Activated CD4-positive, alpha-beta T cell treated with anti-CD3 and anti-CD28 coated beads, Interleukin-2, amount 10 ng/mL, durations not matched to agents 7 days and 5 days (primary cell): ENCODE measurements at regions not wholly inside any gene's neighbourhood (a gene's known extent, or its start where the extent isn't known, plus 50 kb on each side); places are given as distances from the start of the nearest gene placed in this dataset.

Experiments
- CTCF ChIA-PET: fragments of 350-600 bp; sonication (Branson Sonifier 250); formaldehyde crosslinking; loops from one replicate; lab custom pipeline; 2021; ENCODE audit warnings: antibody characterized with exemption; lab: Charles Lee
- POLR2A ChIA-PET: fragments of 350-600 bp; sonication (Branson Sonifier 250); formaldehyde crosslinking; loops from one replicate; lab custom pipeline; 2021; ENCODE audit warnings: antibody characterized with exemption; lab: Charles Lee
- DNase-seq: peaks from one replicate; pipeline ENCODE4 v3.0.0-alpha.2; 2020
- H3K27ac Mint-ChIP-seq: one replicate; pipeline ENCODE4 v1.8.0; 2021; ENCODE audit warnings: mild to moderate bottlenecking, moderate library complexity, mixed read lengths
- H3K27me3 Mint-ChIP-seq: one replicate; pipeline ENCODE4 v1.8.0; 2021; ENCODE audit warnings: mixed read lengths
- H3K36me3 Mint-ChIP-seq: one replicate; pipeline ENCODE4 v1.8.0; 2021; ENCODE audit warnings: low read depth, mixed read lengths
- H3K4me1 Mint-ChIP-seq: one replicate; pipeline ENCODE4 v1.8.0; 2021; ENCODE audit warnings: mixed read lengths
- H3K4me3 Mint-ChIP-seq: one replicate; pipeline ENCODE4 v1.8.0; 2021; ENCODE audit warnings: mild to moderate bottlenecking, moderate library complexity, mixed read lengths
- H3K9me3 Mint-ChIP-seq: one replicate; pipeline ENCODE4 v1.8.0; 2021; ENCODE audit warnings: mixed read lengths

- no peak for DNase-seq
- no peak overlapping the region for H3K27ac Mint-ChIP-seq
- H3K4me1 Mint-ChIP-seq: no peaks in the 10 kb centered on the region
- H3K4me3 Mint-ChIP-seq: no peak overlapping the region
- no peaks in the 10 kb centered on the region for H3K9me3 Mint-ChIP-seq
- POLR2A ChIA-PET: no interaction called here
- CTCF ChIA-PET: no interaction called here
- H3K27me3 Mint-ChIP-seq: no peaks in the 10 kb centered on the region
- H3K36me3 Mint-ChIP-seq: no peaks in the 10 kb centered on the region
Observed at GRCh38 chr11:92642177-92642931, 327.1 kb upstream of the MTNR1B start.

DNA sequence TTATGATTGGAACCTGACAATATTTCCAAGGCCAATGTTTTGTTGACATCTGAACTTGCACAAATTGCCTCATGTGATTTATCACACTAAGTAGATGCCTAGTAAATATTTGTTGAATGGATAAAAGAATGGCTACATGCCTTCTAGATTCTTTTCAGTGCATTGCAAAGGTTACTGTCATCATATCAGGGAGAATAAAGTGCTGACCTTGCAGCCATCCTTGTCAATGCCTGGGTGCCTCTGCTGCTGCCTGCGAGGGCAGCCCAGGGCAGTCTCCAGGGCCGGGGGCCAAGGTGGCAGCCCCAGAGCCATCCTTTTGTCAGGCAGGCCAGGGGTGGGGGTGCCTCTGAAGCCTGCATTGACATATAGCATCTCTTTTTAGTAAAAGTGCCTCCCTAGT is 325.6 kb upstream of the MTNR1B start:
- H3K4me3 Mint-ChIP-seq: no peak overlapping the region
- ChIA-PET POLR2A (no interaction called here), CTCF (no interaction called here)
- H3K36me3 Mint-ChIP-seq: no peaks in the 10 kb centered on the region
- no peak overlapping the region for H3K27ac Mint-ChIP-seq
- no peaks in the 10 kb centered on the region for H3K4me1 Mint-ChIP-seq
- DNase-seq: no peak
- H3K27me3 Mint-ChIP-seq: no peaks in the 10 kb centered on the region
- no peaks in the 10 kb centered on the region for H3K9me3 Mint-ChIP-seq

GRCh38 chr11:92644595-92645445 is 324.6 kb upstream of the MTNR1B start:
- DNase-seq: no peak
- Mint-ChIP-seq H3K36me3 (no peaks in the 10 kb centered on the region), H3K4me3 (no peak overlapping the region), H3K27me3 (no peaks in the 10 kb centered on the region), H3K27ac (no peak overlapping the region), H3K9me3 (no peaks in the 10 kb centered on the region), H3K4me1 (no peaks in the 10 kb centered on the region)
- ChIA-PET CTCF (no interaction called here), POLR2A (no interaction called here)

- Mint-ChIP-seq H3K36me3 (no peaks in the 10 kb centered on the region), H3K9me3 (no peaks in the 10 kb centered on the region), H3K4me1 (no peaks in the 10 kb centered on the region), H3K4me3 (no peak overlapping the region), H3K27ac (no peak overlapping the region), H3K27me3 (no peaks in the 10 kb centered on the region)
- no peak for DNase-seq
- CTCF ChIA-PET: no interaction called here
- POLR2A ChIA-PET: no interaction called here
Observed at GRCh38 chr11:92651159-92651558, 318.3 kb upstream of the MTNR1B start.

GRCh38 chr11:92653454-92653853 is 316.0 kb upstream of the MTNR1B start:
- Mint-ChIP-seq H3K4me1 (no peaks in the 10 kb centered on the region), H3K9me3 (no peaks in the 10 kb centered on the region), H3K27me3 (no peaks in the 10 kb centered on the region), H3K4me3 (no peak overlapping the region), H3K36me3 (no peaks in the 10 kb centered on the region), H3K27ac (no peak overlapping the region)
- no peak for DNase-seq
- ChIA-PET CTCF (no interaction called here), POLR2A (no interaction called here)

DNA sequence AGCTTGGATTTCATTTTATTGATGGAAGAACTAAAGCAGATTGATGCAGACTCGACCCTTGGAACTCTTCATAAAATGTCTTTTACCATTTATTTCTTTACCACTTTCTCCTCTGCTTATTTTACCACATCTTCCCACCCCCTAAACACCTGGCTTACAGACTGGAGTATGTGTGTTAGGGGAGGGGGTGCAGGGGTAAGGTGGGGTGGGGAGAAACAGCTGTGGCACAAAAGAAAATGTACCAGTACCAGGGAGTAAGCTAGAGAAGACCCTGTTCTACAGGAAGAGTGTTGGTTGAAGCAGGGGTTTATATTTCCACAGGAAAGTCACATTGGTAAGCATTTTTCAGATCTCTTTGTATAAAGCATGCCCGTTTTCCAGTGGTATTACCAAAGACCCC is 312.7 kb upstream of the MTNR1B start:
- Mint-ChIP-seq H3K4me1 (no peaks in the 10 kb centered on the region), H3K27me3 (no peaks in the 10 kb centered on the region), H3K36me3 (no peaks in the 10 kb centered on the region), H3K4me3 (no peak overlapping the region), H3K9me3 (no peaks in the 10 kb centered on the region), H3K27ac (no peak overlapping the region)
- DNase-seq: no peak
- CTCF ChIA-PET: no interaction called here
- POLR2A ChIA-PET: no interaction called here

DNA sequence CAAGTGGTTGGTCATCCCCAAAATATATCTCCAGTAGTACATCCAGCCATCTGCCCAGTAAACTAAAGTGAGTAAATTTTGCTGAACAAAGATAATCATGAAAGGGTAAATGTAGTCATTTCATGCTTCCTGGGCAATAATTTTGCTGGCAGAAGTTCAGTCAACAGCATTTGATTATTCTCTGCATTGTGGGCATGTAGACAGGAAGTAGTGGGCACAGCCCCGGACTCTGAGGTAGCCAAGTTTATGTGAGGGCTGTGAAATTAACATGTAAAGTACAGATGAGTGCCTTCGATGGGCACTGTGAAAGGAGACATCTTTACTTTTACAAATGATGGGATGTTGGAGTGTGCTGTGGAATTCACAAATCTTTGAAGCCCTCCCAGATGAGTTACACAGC is 312.2 kb upstream of the MTNR1B start:
- CTCF ChIA-PET: no interaction called here
- no peaks in the 10 kb centered on the region for H3K27me3 Mint-ChIP-seq
- DNase-seq: no peak
- no peaks in the 10 kb centered on the region for H3K4me1 Mint-ChIP-seq
- no peaks in the 10 kb centered on the region for H3K36me3 Mint-ChIP-seq
- no peaks in the 10 kb centered on the region for H3K9me3 Mint-ChIP-seq
- no peak overlapping the region for H3K4me3 Mint-ChIP-seq
- POLR2A ChIA-PET: no interaction called here
- no peak overlapping the region for H3K27ac Mint-ChIP-seq

DNA sequence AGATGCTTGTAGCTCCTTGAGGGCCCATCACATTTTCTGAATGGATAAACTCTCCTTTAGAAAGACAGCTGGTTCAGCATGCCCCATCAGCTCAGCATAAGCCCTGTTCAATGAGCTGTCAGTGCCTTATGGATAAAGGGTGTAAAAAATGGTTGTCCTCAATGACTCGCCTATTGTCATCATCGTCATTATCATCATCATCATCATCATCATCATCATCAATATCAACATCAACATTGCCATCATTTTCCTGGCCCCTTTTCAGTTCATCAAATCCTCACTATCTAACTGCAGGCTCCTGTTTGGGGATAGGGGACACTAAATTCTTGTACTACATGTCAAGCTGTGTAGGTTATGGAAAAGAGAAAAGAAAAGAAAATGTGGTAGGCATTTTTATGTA is 310.7 kb upstream of the MTNR1B start:
- ChIA-PET CTCF (no interaction called here), POLR2A (no interaction called here)
- H3K4me1 Mint-ChIP-seq: no peaks in the 10 kb centered on the region
- H3K27me3 Mint-ChIP-seq: no peaks in the 10 kb centered on the region
- H3K36me3 Mint-ChIP-seq: no peaks in the 10 kb centered on the region
- no peak overlapping the region for H3K4me3 Mint-ChIP-seq
- H3K9me3 Mint-ChIP-seq: no peaks in the 10 kb centered on the region
- no peak for DNase-seq
- H3K27ac Mint-ChIP-seq: no peak overlapping the region

DNA sequence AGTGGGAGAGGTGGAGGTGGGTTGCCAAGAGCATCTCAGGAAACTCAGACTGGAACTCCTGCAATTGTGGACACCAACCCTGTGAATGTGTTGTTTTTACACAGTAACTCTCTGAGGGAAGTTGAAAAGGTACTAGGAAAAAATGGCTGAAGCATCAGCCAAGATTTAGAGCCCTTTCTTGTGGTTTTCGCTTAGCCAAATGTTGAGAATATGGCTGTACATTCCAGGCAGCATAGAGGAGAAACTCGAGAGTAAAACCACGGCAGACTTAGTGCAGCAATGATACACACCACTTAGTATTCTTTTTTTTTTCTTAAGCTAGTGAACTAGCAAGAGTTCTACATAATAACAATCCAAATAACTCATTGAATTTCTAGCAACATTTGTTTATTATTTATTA is 309.7 kb upstream of the MTNR1B start:
- ChIA-PET POLR2A (no interaction called here), CTCF (no interaction called here)
- no peak for DNase-seq
- no peak overlapping the region for H3K4me3 Mint-ChIP-seq
- H3K36me3 Mint-ChIP-seq: no peaks in the 10 kb centered on the region
- no peaks in the 10 kb centered on the region for H3K9me3 Mint-ChIP-seq
- no peaks in the 10 kb centered on the region for H3K27me3 Mint-ChIP-seq
- H3K4me1 Mint-ChIP-seq: no peaks in the 10 kb centered on the region
- H3K27ac Mint-ChIP-seq: no peak overlapping the region

DNA sequence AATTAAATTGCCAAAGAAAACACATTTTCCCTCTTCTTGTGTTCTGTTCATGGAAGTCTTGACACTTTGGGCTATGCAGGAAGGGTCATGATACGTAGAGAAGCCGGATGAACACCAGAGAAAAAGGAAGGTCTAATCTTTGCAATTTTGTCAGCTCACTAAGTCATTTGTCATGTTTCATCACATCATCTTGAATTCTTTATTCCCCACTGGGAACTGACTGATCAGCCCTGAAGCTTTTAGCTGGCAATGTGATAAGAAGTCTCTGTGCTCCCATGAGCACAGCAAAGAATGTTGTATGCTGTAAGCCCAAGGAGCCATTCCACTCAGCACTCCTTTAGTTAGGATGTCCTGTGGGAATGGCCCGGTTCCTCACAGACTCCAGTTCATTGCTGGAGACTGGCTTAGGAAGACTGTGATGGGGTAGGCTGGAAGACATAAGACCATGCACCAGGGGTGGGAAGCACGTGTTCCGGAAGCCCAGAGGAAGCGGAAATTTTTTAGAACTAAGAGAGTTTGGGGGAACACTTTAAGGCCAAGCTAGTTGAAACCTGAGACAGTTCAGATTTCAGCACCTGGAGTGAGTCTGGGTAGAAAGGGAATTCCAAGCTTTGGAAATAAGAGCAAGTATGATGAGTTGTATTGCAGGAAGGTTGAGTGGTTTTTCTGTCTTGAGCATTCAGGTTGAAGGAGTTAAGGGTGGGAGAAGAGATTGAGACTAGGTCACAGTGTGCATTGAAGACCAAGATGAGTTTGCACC is 306.7 kb upstream of the MTNR1B start:
- Mint-ChIP-seq H3K27ac (no peak overlapping the region), H3K4me3 (no peak overlapping the region), H3K4me1 (no peaks in the 10 kb centered on the region), H3K9me3 (no peaks in the 10 kb centered on the region), H3K36me3 (no peaks in the 10 kb centered on the region), H3K27me3 (no peaks in the 10 kb centered on the region)
- ChIA-PET CTCF (no interaction called here), POLR2A (no interaction called here)
- DNase-seq: no peak

DNA sequence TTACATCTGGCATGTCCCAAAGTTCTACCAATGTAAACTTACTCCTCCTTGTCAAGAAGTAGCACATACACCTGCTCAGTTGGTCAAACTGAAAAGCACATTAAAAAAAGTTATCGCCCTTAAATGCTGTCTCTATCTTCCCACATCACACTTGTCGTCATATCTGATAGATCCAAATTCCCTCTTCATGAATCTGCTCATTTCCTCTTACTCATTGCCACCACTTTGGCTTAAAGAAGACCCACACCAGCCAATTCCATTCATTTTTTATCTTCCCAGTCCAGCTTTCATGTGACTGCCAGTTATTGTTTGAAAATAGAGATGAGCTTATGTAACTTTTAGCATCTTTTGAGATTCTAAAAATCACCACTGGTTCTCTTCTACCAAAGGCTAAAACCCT is 305.9 kb upstream of the MTNR1B start:
- H3K4me3 Mint-ChIP-seq: no peak overlapping the region
- no peaks in the 10 kb centered on the region for H3K27me3 Mint-ChIP-seq
- no peaks in the 10 kb centered on the region for H3K9me3 Mint-ChIP-seq
- CTCF ChIA-PET: no interaction called here
- H3K4me1 Mint-ChIP-seq: no peaks in the 10 kb centered on the region
- POLR2A ChIA-PET: no interaction called here
- H3K27ac Mint-ChIP-seq: no peak overlapping the region
- DNase-seq: no peak
- no peaks in the 10 kb centered on the region for H3K36me3 Mint-ChIP-seq

DNA sequence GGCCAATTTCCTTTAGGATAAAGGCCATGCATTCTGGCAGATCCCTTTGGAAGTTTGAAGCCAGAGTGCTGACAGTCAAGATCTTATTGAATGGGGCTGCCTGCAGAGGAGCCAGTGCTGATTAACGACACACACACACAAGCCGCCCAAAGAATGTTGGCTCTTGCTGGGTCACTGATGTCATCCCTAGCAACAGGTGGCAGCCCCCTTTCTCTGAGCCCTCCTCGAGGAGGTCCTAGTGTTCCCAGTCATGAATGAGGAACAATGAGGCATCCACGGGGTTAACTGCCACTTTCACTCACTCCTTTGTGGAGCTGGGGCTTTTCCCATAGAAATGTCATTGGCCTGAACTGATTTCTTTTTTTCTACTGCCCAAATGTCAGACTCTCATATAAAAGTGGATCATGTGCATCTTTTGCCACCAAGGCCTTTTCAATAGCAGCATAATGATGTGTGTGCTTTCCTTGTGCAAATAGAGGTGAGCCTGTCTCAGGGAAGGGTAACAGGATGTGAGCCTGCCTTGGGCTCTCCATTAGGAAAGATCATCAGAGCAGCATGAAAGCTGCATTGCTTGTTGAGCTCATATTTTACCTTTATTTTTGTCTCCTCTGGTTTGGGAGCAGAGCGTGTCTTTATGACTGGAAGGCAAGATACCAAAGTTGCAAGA is 301.8 kb upstream of the MTNR1B start:
- Mint-ChIP-seq H3K4me3 (no peak overlapping the region), H3K9me3 (no peaks in the 10 kb centered on the region), H3K27ac (no peak overlapping the region), H3K27me3 (no peaks in the 10 kb centered on the region), H3K36me3 (no peaks in the 10 kb centered on the region), H3K4me1 (no peaks in the 10 kb centered on the region)
- DNase-seq: no peak
- ChIA-PET POLR2A (no interaction called here), CTCF (no interaction called here)
